Uterus (tissue), 2 donors: ENCODE measurements at regions not wholly inside any gene's neighbourhood (a gene's known extent, or its start where the extent isn't known, plus 50 kb on each side); places are given as distances from the start of the nearest gene placed in this dataset.

Source experiments
- CTCF ChIP-seq, 4 experiments: fragments of 200-600 bp in 2 of 4; fragments of 450-650 bp in 2 of 4; sonication (generic) in 2 of 4; IDR thresholded peaks; one replicate each; pipeline ENCODE4 v1.5.1; 2016 to 2019; ENCODE audit warnings: antibody characterized with exemption in 4 of 4, mild to moderate bottlenecking in 2 of 4, moderate library complexity in 1 of 4
- POLR2A ChIP-seq, 2 donors: fragments of 450-650 bp; IDR thresholded peaks; one replicate each; pipeline ENCODE4 v1.6.1; 2016; ENCODE audit warnings: antibody characterized with exemption in 2 of 2, mild to moderate bottlenecking in 1 of 2, moderate library complexity in 1 of 2

- no peak for TF ChIP-seq CTCF (IDR thresholded peaks at IDR 0.05)
- no peak for TF ChIP-seq POLR2A (IDR thresholded peaks at IDR 0.05)
Observed at GRCh38 chr1:232428036-232428645, 201.8 kb downstream of the SIPA1L2 start.
